Smooth muscle cell (in vitro differentiated cells): ENCODE measurements at regions not wholly inside any gene's neighbourhood (a gene's known extent, or its start where the extent isn't known, plus 50 kb on each side); places are given as distances from the start of the nearest gene placed in this dataset.

Experiments used
- DNase-seq: peaks from one replicate; lab custom pipeline; 2025; ENCODE audit not compliant: unreplicated experiment; lab: John Stamatoyannopoulos, UW
- H2AFZ ChIP-seq: fragments of 200-600 bp; sonication (generic); 2 replicates; pipeline ENCODE4 v1.6.0; 2016; ENCODE audit warnings: antibody characterized with exemption, low read depth, mild to moderate bottlenecking
- H3F3A ChIP-seq: fragments of 200-600 bp; sonication (generic); 2 replicates; pipeline ENCODE4 v1.6.0; 2017; ENCODE audit warnings: antibody characterized with exemption, low read depth
- H3K27ac ChIP-seq: fragments of 200-600 bp; sonication (generic); 2 replicates; pipeline ENCODE4 v1.5.1; 2016; ENCODE audit warnings: low read depth, mild to moderate bottlenecking
- H3K27me3 ChIP-seq: fragments of 200-600 bp; sonication (generic); 2 replicates; pipeline ENCODE4 v1.6.1; 2016; ENCODE audit warnings: low read depth, mild to moderate bottlenecking
- H3K36me3 ChIP-seq: fragments of 200-600 bp; sonication (generic); 2 replicates; pipeline ENCODE4 v1.5.1; 2016; ENCODE audit warnings: low read depth
- H3K4me1 ChIP-seq: fragments of 200-600 bp; sonication (generic); 2 replicates; pipeline ENCODE4 v1.5.1; 2016; ENCODE audit warnings: low read depth
- H3K4me2 ChIP-seq: fragments of 200-600 bp; sonication (generic); 2 replicates; pipeline ENCODE4 v1.6.0; 2016; ENCODE audit warnings: mild to moderate bottlenecking
- H3K4me3 ChIP-seq: fragments of 200-600 bp; sonication (generic); 2 replicates; pipeline ENCODE4 v1.5.1; 2016; ENCODE audit warnings: mild to moderate bottlenecking
- H3K79me2 ChIP-seq: fragments of 200-600 bp; sonication (generic); 2 replicates; pipeline ENCODE4 v1.6.0; 2016; ENCODE audit warnings: low read depth, mild to moderate bottlenecking
- H3K9ac ChIP-seq: fragments of 200-600 bp; sonication (generic); 2 replicates; pipeline ENCODE4 v1.6.0; 2016; ENCODE audit warnings: low read depth
- H3K9me3 ChIP-seq: fragments of 200-600 bp; sonication (generic); replicated peaks from 2 replicates; pipeline ENCODE4 v1.5.1; 2016; ENCODE audit warnings: low read depth
- H4K20me1 ChIP-seq: fragments of 200-600 bp; sonication (generic); 2 replicates; pipeline ENCODE4 v1.6.0; 2016; ENCODE audit warnings: low read depth
- CTCF ChIP-seq: fragments of 200-600 bp; sonication (generic); IDR thresholded peaks from 2 replicates; pipeline ENCODE4 v1.5.1; 2017; ENCODE audit warnings: borderline replicate concordance, mild to moderate bottlenecking, antibody characterized with exemption; ENCODE audit not compliant: insufficient read depth, poor library complexity, severe bottlenecking
- WGBS: methylation state at CpG from one replicate; pipeline ENCODE4 v1.1.7; 2016; ENCODE audit warnings: low lambda C conversion rate; 5-methylcytosine and 5-hydroxymethylcytosine counted together

- Histone ChIP-seq H4K20me1 (no peaks in the 10 kb centered on the region), H3K79me2 (no peaks in the 10 kb centered on the region), H3K27me3 (no peaks in the 10 kb centered on the region), H3K4me1 (no peaks in the 10 kb centered on the region), H3K4me2 (no peak overlapping the region), H3K36me3 (no peaks in the 10 kb centered on the region), H3K9me3 (no peaks in the 10 kb centered on the region), H3K4me3 (no peak overlapping the region), H3K9ac (no peak overlapping the region), H3F3A (no peaks in the 10 kb centered on the region), H3K27ac (no peak overlapping the region), H2AFZ (no peak overlapping the region)
- no peak for TF ChIP-seq CTCF
- DNase-seq, result no peak
- 66% methylated on average over 7 of the region's 7 CpGs for WGBS
Observed at GRCh38 chr18:75358928-75359327, 68.6 kb downstream of the SMIM21 start.

GRCh38 chr18:75353357-75353756 is 74.1 kb downstream of the SMIM21 start:
- WGBS, result 38% methylated on average over 2 of the region's 2 CpGs
- no peaks in the 10 kb centered on the region for H3K9me3 ChIP-seq
- H3K4me1 ChIP-seq, result peaks cover 8% of the 10 kb centered on the region
- H2AFZ ChIP-seq, result no peak overlapping the region
- H3K36me3 ChIP-seq, result no peaks in the 10 kb centered on the region
- no peaks in the 10 kb centered on the region for H3K27me3 ChIP-seq
- no peak for TF ChIP-seq CTCF
- no peak overlapping the region for H3K9ac ChIP-seq
- H3K4me3 ChIP-seq, result no peak overlapping the region
- H3K27ac ChIP-seq, result no peak overlapping the region
- no peaks in the 10 kb centered on the region for H3K79me2 ChIP-seq
- H4K20me1 ChIP-seq, result no peaks in the 10 kb centered on the region
- no peak for DNase-seq
- H3F3A ChIP-seq, result no peaks in the 10 kb centered on the region
- H3K4me2 ChIP-seq, result no peak overlapping the region

GRCh38 chr18:75351409-75351808 is 76.1 kb downstream of the SMIM21 start:
- H3K27me3 ChIP-seq, result no peaks in the 10 kb centered on the region
- no peak overlapping the region for H2AFZ ChIP-seq
- H3K9ac ChIP-seq, result no peak overlapping the region
- no peak overlapping the region for H3K27ac ChIP-seq
- no peak for DNase-seq
- no peak for TF ChIP-seq CTCF
- peaks cover 8% of the 10 kb centered on the region for H3K4me1 ChIP-seq
- no peak overlapping the region for H3K4me3 ChIP-seq
- no peaks in the 10 kb centered on the region for H3K36me3 ChIP-seq
- no peaks in the 10 kb centered on the region for H4K20me1 ChIP-seq
- no peaks in the 10 kb centered on the region for H3F3A ChIP-seq
- 93% methylated on average over 5 of the region's 5 CpGs for WGBS
- no peak overlapping the region for H3K4me2 ChIP-seq
- no peaks in the 10 kb centered on the region for H3K9me3 ChIP-seq
- no peaks in the 10 kb centered on the region for H3K79me2 ChIP-seq

GRCh38 chr18:75350857-75351256 is 76.6 kb downstream of the SMIM21 start:
- no peak overlapping the region for H2AFZ ChIP-seq
- no peaks in the 10 kb centered on the region for H3K79me2 ChIP-seq
- H3K9me3 ChIP-seq, result no peaks in the 10 kb centered on the region
- no peaks in the 10 kb centered on the region for H4K20me1 ChIP-seq
- no peak for DNase-seq
- H3K36me3 ChIP-seq, result no peaks in the 10 kb centered on the region
- peaks cover 8% of the 10 kb centered on the region for H3K4me1 ChIP-seq
- no peaks in the 10 kb centered on the region for H3F3A ChIP-seq
- H3K27ac ChIP-seq, result no peak overlapping the region
- no peaks in the 10 kb centered on the region for H3K27me3 ChIP-seq
- 51% methylated on average over 9 of the region's 9 CpGs for WGBS
- H3K4me2 ChIP-seq, result no peak overlapping the region
- TF ChIP-seq CTCF, result no peak
- no peak overlapping the region for H3K9ac ChIP-seq
- no peak overlapping the region for H3K4me3 ChIP-seq
